ENCODE measurements at regions not wholly inside any gene's neighbourhood (a gene's known extent, or its start where the extent isn't known, plus 50 kb on each side); places are given as distances from the start of the nearest gene placed in this dataset.

GRCh38 chr6:33949877-33950435 is 146.2 kb upstream of the MLN start:
- intact Hi-C loops (cut with DNase I): no loop called here
- Histone ChIP-seq H3K4me1 (replicated peaks) (no peaks in the 10 kb centered on the region), H3K4me3 (no peak overlapping the region), H3K27ac (no peak overlapping the region), H3K36me3 (no peaks in the 10 kb centered on the region), H3K9me3 (no peaks in the 10 kb centered on the region), H3K27me3 (replicated peaks; ENCODE audit: insufficient read depth) (no peaks in the 10 kb centered on the region)
- DNase-seq (ENCODE audit: low spot score): no peak
- TF ChIP-seq POLR2A (IDR thresholded peaks at IDR 0.05) (no peak), CTCF (IDR thresholded peaks at IDR 0.05) (no peak), POLR2AphosphoS5 (IDR thresholded peaks at IDR 0.05) (no peak)
- WGBS: 89% methylated on average over 9 of the region's 9 CpGs

- intact Hi-C loops (cut with DNase I): no loop called here
- Histone ChIP-seq H3K4me1 (replicated peaks) (no peaks in the 10 kb centered on the region), H3K27ac (no peak overlapping the region), H3K9me3 (no peaks in the 10 kb centered on the region), H3K36me3 (no peaks in the 10 kb centered on the region), H3K4me3 (no peak overlapping the region), H3K27me3 (replicated peaks; ENCODE audit: insufficient read depth) (no peaks in the 10 kb centered on the region)
- WGBS: 88% methylated on average over 5 of the region's 5 CpGs
- no peak for TF ChIP-seq POLR2A (IDR thresholded peaks at IDR 0.05)
- TF ChIP-seq POLR2AphosphoS5 (IDR thresholded peaks at IDR 0.05): no peak
- TF ChIP-seq CTCF (IDR thresholded peaks at IDR 0.05): no peak
- no peak for DNase-seq (ENCODE audit: low spot score)
Measured at GRCh38 chr6:33949111-33949510, 145.3 kb upstream of the MLN start.

- H3K9me3 ChIP-seq: no peaks in the 10 kb centered on the region
- H3K4me1 ChIP-seq (replicated peaks): no peaks in the 10 kb centered on the region
- H3K27ac ChIP-seq: no peak overlapping the region
- H3K27me3 ChIP-seq (replicated peaks; ENCODE audit: insufficient read depth): no peaks in the 10 kb centered on the region
- no peaks in the 10 kb centered on the region for H3K36me3 ChIP-seq
- H3K4me3 ChIP-seq: no peak overlapping the region
- TF ChIP-seq CTCF (IDR thresholded peaks at IDR 0.05) (no peak), POLR2AphosphoS5 (IDR thresholded peaks at IDR 0.05) (no peak), POLR2A (IDR thresholded peaks at IDR 0.05) (no peak)
- DNase-seq (ENCODE audit: low spot score): no peak
- intact Hi-C loops (cut with DNase I): no loop called here
- WGBS: 71% methylated on average over 6 of the region's 6 CpGs
Measured at GRCh38 chr6:33947916-33948594, 144.3 kb upstream of the MLN start.

- Histone ChIP-seq H3K9me3 (no peaks in the 10 kb centered on the region), H3K4me3 (no peak overlapping the region), H3K27me3 (replicated peaks; ENCODE audit: insufficient read depth) (no peaks in the 10 kb centered on the region), H3K4me1 (replicated peaks) (no peaks in the 10 kb centered on the region), H3K27ac (no peak overlapping the region), H3K36me3 (no peaks in the 10 kb centered on the region)
- intact Hi-C loops (cut with DNase I): no loop called here
- TF ChIP-seq POLR2AphosphoS5 (IDR thresholded peaks at IDR 0.05): no peak
- no peak for TF ChIP-seq POLR2A (IDR thresholded peaks at IDR 0.05)
- TF ChIP-seq CTCF (IDR thresholded peaks at IDR 0.05): no peak
- 90% methylated on average over 4 of the region's 4 CpGs for WGBS
- DNase-seq (ENCODE audit: low spot score): no peak
Measured at GRCh38 chr6:33947047-33947446, 143.2 kb upstream of the MLN start.

GRCh38 chr6:33945931-33946330 is 142.1 kb upstream of the MLN start:
- WGBS: 95% methylated on average over 6 of the region's 6 CpGs
- intact Hi-C loops (cut with DNase I): no loop called here
- no peak for DNase-seq (ENCODE audit: low spot score)
- Histone ChIP-seq H3K9me3 (no peaks in the 10 kb centered on the region), H3K36me3 (no peaks in the 10 kb centered on the region), H3K27me3 (replicated peaks; ENCODE audit: insufficient read depth) (no peaks in the 10 kb centered on the region), H3K4me3 (no peak overlapping the region), H3K27ac (no peak overlapping the region), H3K4me1 (replicated peaks) (no peaks in the 10 kb centered on the region)
- no peak for TF ChIP-seq CTCF (IDR thresholded peaks at IDR 0.05)
- TF ChIP-seq POLR2AphosphoS5 (IDR thresholded peaks at IDR 0.05): no peak
- TF ChIP-seq POLR2A (IDR thresholded peaks at IDR 0.05): no peak
